H1 (cell line): ENCODE measurements at regions not wholly inside any gene's neighbourhood (a gene's known extent, or its start where the extent isn't known, plus 50 kb on each side); places are given as distances from the start of the nearest gene placed in this dataset.

Experiments used
- GABPA ChIP-seq: IDR thresholded peaks from 2 replicates; pipeline ENCODE4 v1.6.1; 2011; ENCODE audit warnings: mild to moderate bottlenecking, low read length, moderate library complexity, borderline replicate concordance; ENCODE audit not compliant: insufficient read depth
- JUN ChIP-seq: IDR thresholded peaks from 2 replicates; pipeline ENCODE4 v1.6.1; 2011; ENCODE audit warnings: low read depth, mild to moderate bottlenecking, improper control_type of control experiment, low read length
- TF ChIP-seq, protein P1 (sequence below), 3 experiments: IDR thresholded peaks; 1 replicate in 2 of 3; 2 replicates in 1 of 3; pipeline versions ENCODE4 v1.5.1 to v1.6.1; 2011; ENCODE audit warnings: low read length in 3 of 3, mild to moderate bottlenecking in 3 of 3, inconsistent platforms in 2 of 3, low read depth in 1 of 3, moderate library complexity in 1 of 3; ENCODE audit not compliant: insufficient read depth in 1 of 3; ENCODE audit errors: control extremely low read depth in 1 of 3
- TF ChIP-seq, protein P2 (sequence below): IDR thresholded peaks from 2 replicates; pipeline ENCODE4 v1.6.1; 2012; ENCODE audit warnings: inconsistent platforms

DNA sequence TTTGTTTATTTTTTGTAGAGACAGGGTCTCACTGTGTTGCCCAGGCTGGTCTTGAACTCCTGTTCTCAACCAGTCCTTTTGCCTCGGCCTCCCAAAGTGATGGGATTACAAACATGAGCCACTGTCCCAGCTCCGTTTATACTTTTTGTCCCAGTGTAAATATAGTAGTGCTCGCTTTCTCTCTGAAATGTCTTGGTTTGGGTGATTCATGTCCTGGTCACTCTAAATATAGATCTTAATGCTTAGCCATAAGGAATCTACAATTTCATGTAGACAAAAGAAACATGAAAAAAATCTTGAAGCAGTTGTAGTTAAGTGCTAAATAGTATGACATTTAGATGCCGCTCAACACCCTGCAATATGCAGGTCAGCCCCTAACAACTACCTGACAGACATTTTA, 126.9 kb downstream of the KATNIP start (continued):
- TF ChIP-seq, protein P1, sequence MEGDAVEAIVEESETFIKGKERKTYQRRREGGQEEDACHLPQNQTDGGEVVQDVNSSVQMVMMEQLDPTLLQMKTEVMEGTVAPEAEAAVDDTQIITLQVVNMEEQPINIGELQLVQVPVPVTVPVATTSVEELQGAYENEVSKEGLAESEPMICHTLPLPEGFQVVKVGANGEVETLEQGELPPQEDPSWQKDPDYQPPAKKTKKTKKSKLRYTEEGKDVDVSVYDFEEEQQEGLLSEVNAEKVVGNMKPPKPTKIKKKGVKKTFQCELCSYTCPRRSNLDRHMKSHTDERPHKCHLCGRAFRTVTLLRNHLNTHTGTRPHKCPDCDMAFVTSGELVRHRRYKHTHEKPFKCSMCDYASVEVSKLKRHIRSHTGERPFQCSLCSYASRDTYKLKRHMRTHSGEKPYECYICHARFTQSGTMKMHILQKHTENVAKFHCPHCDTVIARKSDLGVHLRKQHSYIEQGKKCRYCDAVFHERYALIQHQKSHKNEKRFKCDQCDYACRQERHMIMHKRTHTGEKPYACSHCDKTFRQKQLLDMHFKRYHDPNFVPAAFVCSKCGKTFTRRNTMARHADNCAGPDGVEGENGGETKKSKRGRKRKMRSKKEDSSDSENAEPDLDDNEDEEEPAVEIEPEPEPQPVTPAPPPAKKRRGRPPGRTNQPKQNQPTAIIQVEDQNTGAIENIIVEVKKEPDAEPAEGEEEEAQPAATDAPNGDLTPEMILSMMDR (IDR thresholded peaks at IDR 0.05; ENCODE audit: control extremely low read depth in 1 of 3, insufficient read depth in 1 of 3, low read depth in 1 of 3, low read length in 3 of 3): no peak
- TF ChIP-seq, protein P2, sequence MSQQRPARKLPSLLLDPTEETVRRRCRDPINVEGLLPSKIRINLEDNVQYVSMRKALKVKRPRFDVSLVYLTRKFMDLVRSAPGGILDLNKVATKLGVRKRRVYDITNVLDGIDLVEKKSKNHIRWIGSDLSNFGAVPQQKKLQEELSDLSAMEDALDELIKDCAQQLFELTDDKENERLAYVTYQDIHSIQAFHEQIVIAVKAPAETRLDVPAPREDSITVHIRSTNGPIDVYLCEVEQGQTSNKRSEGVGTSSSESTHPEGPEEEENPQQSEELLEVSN: no peak
- TF ChIP-seq JUN (no peak), GABPA (no peak)
- TF ChIP-seq, all 59 proteins: peak for 0
